Loucy (cell line): ENCODE measurements at regions not wholly inside any gene's neighbourhood (a gene's known extent, or its start where the extent isn't known, plus 50 kb on each side); places are given as distances from the start of the nearest gene placed in this dataset.

Source experiments
- EZH2phosphoT487 ChIP-seq: fragments of 200-600 bp; IDR thresholded peaks from 2 replicates; pipeline ENCODE4 v1.6.1; 2018; ENCODE audit warnings: antibody characterized with exemption, mild to moderate bottlenecking, moderate library complexity, borderline replicate concordance
- TF ChIP-seq, protein P1 (sequence below): fragments of 200-600 bp; sonication (generic); conservative IDR thresholded peaks from 2 replicates; pipeline ENCODE4 v1.5.1; 2014; ENCODE audit warnings: mild to moderate bottlenecking, antibody characterized with exemption, low read length

DNA sequence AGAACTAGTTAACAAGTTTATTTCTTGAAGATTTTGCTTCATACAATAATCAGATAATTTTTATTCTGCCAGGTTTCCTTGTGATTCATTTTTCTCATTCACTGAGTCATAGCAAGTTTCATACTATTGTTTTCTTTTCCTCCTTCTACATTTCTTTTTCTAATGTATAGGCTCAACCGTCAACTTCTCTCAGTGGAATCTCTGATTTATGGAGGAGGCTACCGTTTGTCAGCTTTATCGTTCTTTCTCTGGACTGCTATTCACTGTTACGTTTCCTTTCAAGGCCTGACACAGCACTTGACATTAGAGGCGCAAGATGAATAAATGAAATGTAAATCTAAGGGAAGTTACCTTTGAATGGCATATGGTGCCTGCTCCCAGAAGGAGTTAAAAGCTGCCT lies 284.3 kb upstream of the NR5A2 start:
- TF ChIP-seq, protein P1, sequence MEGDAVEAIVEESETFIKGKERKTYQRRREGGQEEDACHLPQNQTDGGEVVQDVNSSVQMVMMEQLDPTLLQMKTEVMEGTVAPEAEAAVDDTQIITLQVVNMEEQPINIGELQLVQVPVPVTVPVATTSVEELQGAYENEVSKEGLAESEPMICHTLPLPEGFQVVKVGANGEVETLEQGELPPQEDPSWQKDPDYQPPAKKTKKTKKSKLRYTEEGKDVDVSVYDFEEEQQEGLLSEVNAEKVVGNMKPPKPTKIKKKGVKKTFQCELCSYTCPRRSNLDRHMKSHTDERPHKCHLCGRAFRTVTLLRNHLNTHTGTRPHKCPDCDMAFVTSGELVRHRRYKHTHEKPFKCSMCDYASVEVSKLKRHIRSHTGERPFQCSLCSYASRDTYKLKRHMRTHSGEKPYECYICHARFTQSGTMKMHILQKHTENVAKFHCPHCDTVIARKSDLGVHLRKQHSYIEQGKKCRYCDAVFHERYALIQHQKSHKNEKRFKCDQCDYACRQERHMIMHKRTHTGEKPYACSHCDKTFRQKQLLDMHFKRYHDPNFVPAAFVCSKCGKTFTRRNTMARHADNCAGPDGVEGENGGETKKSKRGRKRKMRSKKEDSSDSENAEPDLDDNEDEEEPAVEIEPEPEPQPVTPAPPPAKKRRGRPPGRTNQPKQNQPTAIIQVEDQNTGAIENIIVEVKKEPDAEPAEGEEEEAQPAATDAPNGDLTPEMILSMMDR: no peak
- no peak for TF ChIP-seq EZH2phosphoT487
